Parathyroid adenoma (tissue), 2 donors: ENCODE measurements at regions not wholly inside any gene's neighbourhood (a gene's known extent, or its start where the extent isn't known, plus 50 kb on each side); places are given as distances from the start of the nearest gene placed in this dataset.
"Not testable (repeated sequence)": the region's sequence is repeated elsewhere in the genome, so short reads cannot be mapped to it uniquely, and the experiment has no call there.

ENCODE experiments used
- H2AFZ ChIP-seq: fragments of 300-600 bp; sonication (generic); one replicate; pipeline ENCODE4 v1.7.0; 2017; ENCODE audit warnings: antibody characterized with exemption, mild to moderate bottlenecking
- H3K27ac ChIP-seq: fragments of 300-600 bp; sonication (generic); one replicate; pipeline ENCODE4 v1.7.0; 2017
- H3K27me3 ChIP-seq: fragments of 300-600 bp; sonication (generic); one replicate; pipeline ENCODE4 v1.7.0; 2017; ENCODE audit warnings: low read length; ENCODE audit not compliant: control insufficient read depth, insufficient read depth
- H3K36me3 ChIP-seq: fragments of 300-600 bp; sonication (generic); one replicate; pipeline ENCODE4 v1.7.0; 2017; ENCODE audit warnings: low read length; ENCODE audit not compliant: control insufficient read depth, insufficient read depth
- H3K4me1 ChIP-seq: fragments of 300-600 bp; sonication (generic); one replicate; pipeline ENCODE4 v1.7.0; 2017; ENCODE audit warnings: control low read depth
- H3K4me2 ChIP-seq: fragments of 300-600 bp; sonication (generic); one replicate; pipeline ENCODE4 v1.7.0; 2017; ENCODE audit warnings: low read length
- H3K4me3 ChIP-seq: fragments of 300-600 bp; sonication (generic); one replicate; pipeline ENCODE4 v1.7.0; 2017; ENCODE audit warnings: low read depth, low read length
- H3K79me2 ChIP-seq: fragments of 300-600 bp; sonication (generic); one replicate; pipeline ENCODE4 v1.7.0; 2017; ENCODE audit warnings: control low read depth
- H3K9ac ChIP-seq: fragments of 300-600 bp; sonication (generic); one replicate; pipeline ENCODE4 v1.7.0; 2017; ENCODE audit warnings: mild to moderate bottlenecking
- H3K9me3 ChIP-seq: fragments of 300-600 bp; sonication (generic); one replicate; pipeline ENCODE4 v1.7.0; 2017; ENCODE audit warnings: low read length; ENCODE audit not compliant: control insufficient read depth
- CTCF ChIP-seq: fragments of 300-600 bp; sonication (generic); IDR thresholded peaks from one replicate; pipeline ENCODE4 v1.7.0; 2017; ENCODE audit warnings: antibody characterized with exemption, mild to moderate bottlenecking
- donor health status: primary hyperparathyroidism.

- H3K27ac ChIP-seq = no peak overlapping the region
- H3K4me2 ChIP-seq = no peak overlapping the region
- no peaks in the 10 kb centered on the region for H3K36me3 ChIP-seq
- H3K79me2 ChIP-seq = no peaks in the 10 kb centered on the region
- no peaks in the 10 kb centered on the region for H3K9me3 ChIP-seq
- H3K4me3 ChIP-seq = no peak overlapping the region
- no peaks in the 10 kb centered on the region for H3K4me1 ChIP-seq
- H2AFZ ChIP-seq = no peak overlapping the region
- H3K27me3 ChIP-seq = no peaks in the 10 kb centered on the region
- H3K9ac ChIP-seq = no peak overlapping the region
- TF ChIP-seq CTCF = no peak
Measured at GRCh38 chr4:120000591-120001296, 65.9 kb downstream of the MAD2L1 start.

- not testable (repeated sequence) for H3K79me2 ChIP-seq, H3K36me3 ChIP-seq, H3K4me1 ChIP-seq, H3K4me3 ChIP-seq, H3K27me3 ChIP-seq, H2AFZ ChIP-seq, H3K27ac ChIP-seq, H3K9me3 ChIP-seq, H3K9ac ChIP-seq, H3K4me2 ChIP-seq
Measured at GRCh38 chr4:119996024-119996423, 70.6 kb downstream of the MAD2L1 start.

GRCh38 chr4:119984996-119985395 is 81.7 kb downstream of the MAD2L1 start:
- Histone ChIP-seq H3K4me2 (no peak overlapping the region), H3K9me3 (no peaks in the 10 kb centered on the region), H3K27ac (no peak overlapping the region)

GRCh38 chr4:119982756-119983155 is 83.9 kb downstream of the MAD2L1 start:
- Histone ChIP-seq H3K4me3 (no peak overlapping the region), H3K9me3 (no peaks in the 10 kb centered on the region), H3K27ac (no peak overlapping the region), H3K36me3 (no peaks in the 10 kb centered on the region), H2AFZ (no peak overlapping the region), H3K9ac (no peak overlapping the region), H3K4me2 (no peak overlapping the region), H3K79me2 (no peaks in the 10 kb centered on the region), H3K4me1 (no peaks in the 10 kb centered on the region), H3K27me3 (no peaks in the 10 kb centered on the region)
- no peak for TF ChIP-seq CTCF

More at GRCh38 chr4:119984996-119985395, 81.7 kb downstream of the MAD2L1 start:
- H2AFZ ChIP-seq = no peak overlapping the region
- no peaks in the 10 kb centered on the region for H3K36me3 ChIP-seq
- H3K79me2 ChIP-seq = no peaks in the 10 kb centered on the region
- H3K9ac ChIP-seq = no peak overlapping the region
- no peaks in the 10 kb centered on the region for H3K27me3 ChIP-seq
- no peak overlapping the region for H3K4me3 ChIP-seq
- no peaks in the 10 kb centered on the region for H3K4me1 ChIP-seq
- no peak for TF ChIP-seq CTCF

- no peak overlapping the region for H3K9ac ChIP-seq
- H3K79me2 ChIP-seq = no peaks in the 10 kb centered on the region
- no peaks in the 10 kb centered on the region for H3K36me3 ChIP-seq
- H3K9me3 ChIP-seq = no peaks in the 10 kb centered on the region
- H3K4me2 ChIP-seq = no peak overlapping the region
- no peak overlapping the region for H3K4me3 ChIP-seq
- no peak overlapping the region for H2AFZ ChIP-seq
- no peak overlapping the region for H3K27ac ChIP-seq
- no peaks in the 10 kb centered on the region for H3K27me3 ChIP-seq
- no peak for TF ChIP-seq CTCF
- no peaks in the 10 kb centered on the region for H3K4me1 ChIP-seq
Measured at GRCh38 chr4:119980456-119980855, 86.2 kb downstream of the MAD2L1 start.
